ENCODE measurements at regions not wholly inside any gene's neighbourhood (a gene's known extent, or its start where the extent isn't known, plus 50 kb on each side); places are given as distances from the start of the nearest gene placed in this dataset.
A peak's percentile ranks its signal among the peaks of the same experiment; 100 is the strongest.

GRCh38 chr6:24991810-24992467 lies 56.2 kb upstream of the RIPOR2 start:
- no peak overlapping the region for H2AK5ac ChIP-seq (ENCODE audit: insufficient read length, low read length)
- H4K5ac ChIP-seq (ENCODE audit: insufficient read length, low read depth, low read length), result no peak overlapping the region
- H3K27ac Mint-ChIP-seq, result no peak overlapping the region; a peak in 1 of 7 replicates
- no peak overlapping the region for H4K8ac ChIP-seq (replicated peaks; ENCODE audit: insufficient read length, low read depth, low read length)
- no peak overlapping the region for H3K56ac ChIP-seq (ENCODE audit: insufficient read length, low read depth, low read length)
- no peak overlapping the region for H3K4me2 ChIP-seq (ENCODE audit: insufficient read depth, insufficient read length, low read length)
- no peak overlapping the region for H2BK15ac ChIP-seq (ENCODE audit: low read depth, low read length)
- peak; percentile 63 for DNase-seq
- H2BK120ac ChIP-seq (ENCODE audit: low read depth, low read length, poor library complexity, severe bottlenecking), result peak overlapping the region; percentile 14
- H3K4me1 ChIP-seq (ENCODE audit: insufficient read depth, low read length), result peaks cover 2% of the 10 kb centered on the region; the same call in 1 of the 2 replicates
- H3K23me2 ChIP-seq (ENCODE audit: insufficient read length, low read depth, low read length, poor library complexity, severe bottlenecking), result no peaks in the 10 kb centered on the region
- WGBS (ENCODE audit: extremely low coverage, insufficient read length, low lambda C conversion rate), result no CpG with 5 or more reads among the region's 5 CpGs
- no peak overlapping the region for H4K91ac ChIP-seq (ENCODE audit: insufficient read length, low read depth, low read length)
- H3K23ac ChIP-seq (ENCODE audit: insufficient read length, low read depth, low read length), result no peak overlapping the region
- no peak overlapping the region for H3K4me3 Mint-ChIP-seq
- H3K9me3 ChIP-seq (ENCODE audit: control insufficient read depth, low read depth, low read length), result no peaks in the 10 kb centered on the region
- H3K18ac ChIP-seq (ENCODE audit: insufficient read length, low read depth, low read length), result no peak overlapping the region
- TF ChIP-seq, protein P1, sequence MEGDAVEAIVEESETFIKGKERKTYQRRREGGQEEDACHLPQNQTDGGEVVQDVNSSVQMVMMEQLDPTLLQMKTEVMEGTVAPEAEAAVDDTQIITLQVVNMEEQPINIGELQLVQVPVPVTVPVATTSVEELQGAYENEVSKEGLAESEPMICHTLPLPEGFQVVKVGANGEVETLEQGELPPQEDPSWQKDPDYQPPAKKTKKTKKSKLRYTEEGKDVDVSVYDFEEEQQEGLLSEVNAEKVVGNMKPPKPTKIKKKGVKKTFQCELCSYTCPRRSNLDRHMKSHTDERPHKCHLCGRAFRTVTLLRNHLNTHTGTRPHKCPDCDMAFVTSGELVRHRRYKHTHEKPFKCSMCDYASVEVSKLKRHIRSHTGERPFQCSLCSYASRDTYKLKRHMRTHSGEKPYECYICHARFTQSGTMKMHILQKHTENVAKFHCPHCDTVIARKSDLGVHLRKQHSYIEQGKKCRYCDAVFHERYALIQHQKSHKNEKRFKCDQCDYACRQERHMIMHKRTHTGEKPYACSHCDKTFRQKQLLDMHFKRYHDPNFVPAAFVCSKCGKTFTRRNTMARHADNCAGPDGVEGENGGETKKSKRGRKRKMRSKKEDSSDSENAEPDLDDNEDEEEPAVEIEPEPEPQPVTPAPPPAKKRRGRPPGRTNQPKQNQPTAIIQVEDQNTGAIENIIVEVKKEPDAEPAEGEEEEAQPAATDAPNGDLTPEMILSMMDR (conservative IDR thresholded peaks at IDR 0.05), result peak; percentile 89
- no peak overlapping the region for H3K4ac ChIP-seq (ENCODE audit: low read depth, low read length)
- no peaks in the 10 kb centered on the region for H4K20me1 ChIP-seq (ENCODE audit: control insufficient read depth, insufficient read depth, insufficient read length)
- H3K4me1 Mint-ChIP-seq, result peaks cover 13 to 17% of the 10 kb centered on the region in 2 experiments
- H2BK12ac ChIP-seq (ENCODE audit: insufficient read length, low read depth, low read length), result no peak overlapping the region
- no peaks in the 10 kb centered on the region for H3K79me2 ChIP-seq (ENCODE audit: insufficient read depth, low read length)
- peak overlapping the region; percentile 24 for H2AFZ ChIP-seq (ENCODE audit: low read length)
- no peak overlapping the region for H3T11ph ChIP-seq (ENCODE audit: low read length)
- H3K27ac ChIP-seq (ENCODE audit: insufficient read length, low read depth, low read length), result peak overlapping the region; percentile 40
- H3K14ac ChIP-seq (ENCODE audit: insufficient read depth, low read length), result no peak overlapping the region
- peaks cover 11 to 47% (median 36%) of the 10 kb centered on the region in 3 experiments for H3K36me3 Mint-ChIP-seq (ENCODE audit: insufficient read depth in 1 of 3, low read depth in 3 of 3)
- no peak overlapping the region for H2BK20ac ChIP-seq (ENCODE audit: low read depth, low read length, poor library complexity, severe bottlenecking)
- H3K9ac ChIP-seq (ENCODE audit: extremely low read depth, insufficient read length, low read length), result no peak overlapping the region
- no peaks in the 10 kb centered on the region for H3K79me1 ChIP-seq (ENCODE audit: insufficient read depth, low read depth, low read length, poor library complexity, severe bottlenecking)
- H3K27me3 Mint-ChIP-seq (ENCODE audit: low read depth), result no peaks in the 10 kb centered on the region
- no peaks in the 10 kb centered on the region for H3K27me3 ChIP-seq (ENCODE audit: insufficient read depth, low read length)
- no peak overlapping the region for H2BK5ac ChIP-seq (ENCODE audit: insufficient read length, low read length)
- H3K9me3 Mint-ChIP-seq, result peaks cover 31 to 46% of the 10 kb centered on the region in 2 experiments

All from H9 (cell line).